CD4-positive, alpha-beta T cell treated with Interferon alpha-2 for 1 hour (primary cell): ENCODE measurements at regions not wholly inside any gene's neighbourhood (a gene's known extent, or its start where the extent isn't known, plus 50 kb on each side); places are given as distances from the start of the nearest gene placed in this dataset.

Experiments
- DNase-seq, 2 donors: peaks; one replicate each; pipeline ENCODE4 v3.0.0-alpha.2; 2020 to 2022

DNA sequence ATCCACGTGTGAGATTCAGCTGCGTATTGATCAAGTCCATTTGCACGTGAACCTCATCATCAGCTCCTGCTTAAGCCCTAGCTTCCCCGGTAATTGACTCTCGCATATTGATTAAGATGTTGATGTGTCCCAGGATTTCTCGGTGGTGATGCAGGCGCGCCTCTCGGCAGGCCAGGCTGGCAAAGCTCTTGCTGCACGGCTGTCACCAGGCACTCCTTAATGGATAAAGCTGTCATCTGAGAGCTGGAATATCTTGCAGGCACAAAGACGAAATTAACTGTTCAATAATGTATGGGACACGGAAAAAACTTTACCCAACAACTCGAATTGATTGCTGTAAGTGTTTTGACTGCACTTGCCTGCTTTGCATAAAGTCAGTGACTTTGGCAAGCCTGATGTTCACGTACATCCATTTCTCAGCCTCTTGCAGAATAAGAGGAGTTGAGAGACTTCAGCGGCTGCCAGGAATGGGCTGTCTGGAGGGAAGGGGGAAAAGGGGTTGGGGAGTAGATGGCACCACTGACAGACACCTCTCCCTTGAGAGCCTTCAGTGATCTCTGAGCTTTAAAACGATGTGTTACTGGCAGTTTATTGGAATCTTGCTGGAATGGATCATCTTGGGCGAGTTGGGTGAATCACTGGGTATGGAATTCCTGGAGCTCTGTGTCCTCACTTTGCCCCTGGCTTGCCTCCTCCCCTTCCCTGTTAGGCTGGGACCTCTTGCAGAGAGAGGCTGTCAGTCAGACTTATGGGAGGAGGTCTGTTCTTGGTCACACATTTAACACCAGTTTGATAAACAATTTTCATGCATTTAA, 650.3 kb downstream of the CCDC171 start:
- DNase-seq: no peak

DNA sequence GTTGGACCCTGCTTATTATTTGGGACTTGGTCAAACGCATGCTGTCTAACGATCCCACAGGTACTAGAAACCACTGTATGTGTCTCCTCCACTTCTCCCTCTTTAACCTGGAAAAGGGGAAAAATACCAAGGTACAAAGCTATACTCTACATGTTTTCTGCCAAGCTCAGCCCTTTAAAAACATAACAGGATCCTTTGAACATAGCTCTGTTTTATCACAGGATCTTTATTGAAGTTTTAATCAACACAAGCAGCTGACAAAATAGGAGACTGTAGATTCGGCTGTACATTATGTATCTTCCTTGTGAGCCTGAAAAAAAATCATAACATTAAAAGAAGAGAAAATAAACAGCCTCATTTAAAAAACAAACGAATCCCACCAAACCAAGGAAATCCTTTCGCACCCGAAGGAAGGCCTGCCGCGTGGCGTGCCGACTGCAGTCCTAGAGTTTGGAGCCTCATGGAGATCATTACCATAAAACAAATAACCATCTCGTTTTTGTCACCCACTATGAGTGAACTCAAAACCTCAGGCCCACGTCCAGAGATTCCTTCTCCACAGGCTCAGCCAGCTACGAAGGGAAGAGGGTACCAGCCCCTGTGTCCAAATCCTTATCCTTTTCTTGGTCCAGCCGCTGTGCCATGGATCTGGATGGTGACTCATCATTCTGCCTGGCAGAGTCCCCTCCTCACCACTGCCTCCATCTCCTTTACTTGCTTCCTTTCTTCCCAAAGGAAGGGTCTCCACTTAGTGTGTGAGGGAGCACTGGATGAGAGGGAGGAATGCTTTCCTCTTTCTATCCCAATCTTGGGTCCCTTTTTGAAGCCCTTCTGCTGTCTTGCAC, 651.1 kb downstream of the CCDC171 start:
- no peak for DNase-seq

DNA sequence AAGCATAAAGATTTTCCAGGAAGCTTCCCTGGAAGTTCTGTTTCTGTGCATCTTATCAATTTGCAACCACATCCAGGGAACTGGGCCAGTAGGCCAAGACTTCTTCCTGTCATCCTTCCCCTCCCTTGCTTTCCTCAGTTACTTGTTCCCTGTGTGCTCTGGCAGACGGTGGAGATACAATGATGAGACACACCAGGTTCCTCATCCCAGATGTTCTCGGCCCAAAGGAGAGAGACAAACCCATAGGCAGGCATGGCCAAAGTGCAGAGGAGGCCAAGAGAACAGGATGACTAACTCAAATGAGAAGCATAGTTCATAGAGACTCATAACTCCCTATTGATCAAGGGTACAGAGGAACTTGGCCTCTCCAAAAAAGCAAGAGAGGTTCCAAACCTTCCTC, 652.6 kb downstream of the CCDC171 start:
- no peak for DNase-seq

DNA sequence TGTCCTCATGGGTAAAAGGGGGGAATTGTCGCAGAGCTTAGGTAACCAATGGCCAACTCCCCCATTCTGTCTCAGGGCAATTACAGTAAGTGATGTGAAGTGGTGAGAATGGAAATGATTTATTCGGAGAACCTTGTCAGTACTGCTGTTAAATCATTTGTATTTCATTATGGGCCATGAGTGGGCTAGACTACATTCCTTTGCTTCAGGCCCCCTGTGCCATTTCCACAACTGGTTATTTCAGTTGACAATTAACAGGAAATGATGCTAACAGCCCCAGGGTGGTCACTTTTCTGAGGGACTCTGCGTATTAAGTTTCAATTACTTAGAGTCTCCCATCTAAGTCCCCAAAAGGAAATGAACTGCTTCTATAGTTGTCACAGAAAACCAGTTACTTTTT, 653.7 kb downstream of the CCDC171 start:
- DNase-seq: no peak

DNA sequence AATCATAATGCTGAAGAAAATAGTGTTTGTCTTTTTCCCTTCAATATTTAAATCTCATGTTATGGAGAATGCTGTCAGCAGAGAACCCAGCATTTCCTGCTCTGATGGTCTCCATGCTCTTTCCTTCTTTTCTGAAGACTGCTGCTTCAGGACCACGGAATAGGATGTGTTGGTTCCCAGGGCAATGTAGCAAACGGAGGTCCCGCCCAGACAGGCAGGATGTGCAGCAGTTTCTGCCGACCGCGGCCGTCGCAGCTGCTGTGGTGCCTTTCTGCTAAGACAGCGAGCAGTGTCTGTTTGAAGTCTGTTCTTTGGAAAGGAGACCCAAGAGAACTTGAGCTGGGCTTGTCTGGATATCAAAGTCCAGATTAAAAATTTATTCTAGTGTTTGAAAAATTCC, 654.3 kb downstream of the CCDC171 start:
- no peak for DNase-seq

DNA sequence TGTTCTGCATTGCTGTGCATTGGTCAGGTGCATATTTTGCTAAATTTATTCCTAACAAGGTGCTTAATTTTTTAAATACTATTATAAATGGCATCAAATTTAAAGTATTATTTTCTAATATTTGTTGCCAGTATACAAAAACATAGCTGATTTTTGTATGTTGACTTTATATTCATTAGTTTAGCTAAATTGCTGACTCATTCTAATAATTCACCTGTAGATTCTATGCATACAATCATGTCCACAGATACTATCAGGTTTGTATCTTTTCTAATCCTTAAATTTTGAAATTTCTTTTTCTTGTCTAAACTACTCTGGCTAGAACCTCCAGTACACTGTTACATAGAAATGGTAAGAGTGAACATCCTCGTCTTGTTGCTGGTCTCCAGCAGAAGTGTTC, 657.6 kb downstream of the CCDC171 start:
- no peak for DNase-seq

DNA sequence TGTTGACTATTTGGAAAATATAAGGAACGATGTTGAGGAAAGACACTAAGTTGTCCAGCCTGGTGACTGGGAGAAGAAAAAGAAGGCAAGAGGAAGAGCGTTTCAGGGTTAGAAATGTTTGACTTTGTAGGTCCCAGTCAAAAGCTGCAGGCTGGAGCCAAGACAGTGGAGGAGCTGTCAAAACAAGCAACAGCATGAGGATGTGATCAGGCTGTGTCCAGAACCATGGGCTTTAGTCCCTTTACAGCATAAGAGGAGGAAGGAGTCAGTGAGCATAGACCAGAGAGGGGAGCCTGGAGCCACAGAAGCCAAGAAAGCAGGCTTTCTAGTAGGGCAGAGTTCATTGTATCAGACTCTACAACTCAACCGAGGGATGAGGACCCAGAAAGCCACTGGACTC, 658.5 kb downstream of the BNC2 start:
- DNase-seq: no peak

DNA sequence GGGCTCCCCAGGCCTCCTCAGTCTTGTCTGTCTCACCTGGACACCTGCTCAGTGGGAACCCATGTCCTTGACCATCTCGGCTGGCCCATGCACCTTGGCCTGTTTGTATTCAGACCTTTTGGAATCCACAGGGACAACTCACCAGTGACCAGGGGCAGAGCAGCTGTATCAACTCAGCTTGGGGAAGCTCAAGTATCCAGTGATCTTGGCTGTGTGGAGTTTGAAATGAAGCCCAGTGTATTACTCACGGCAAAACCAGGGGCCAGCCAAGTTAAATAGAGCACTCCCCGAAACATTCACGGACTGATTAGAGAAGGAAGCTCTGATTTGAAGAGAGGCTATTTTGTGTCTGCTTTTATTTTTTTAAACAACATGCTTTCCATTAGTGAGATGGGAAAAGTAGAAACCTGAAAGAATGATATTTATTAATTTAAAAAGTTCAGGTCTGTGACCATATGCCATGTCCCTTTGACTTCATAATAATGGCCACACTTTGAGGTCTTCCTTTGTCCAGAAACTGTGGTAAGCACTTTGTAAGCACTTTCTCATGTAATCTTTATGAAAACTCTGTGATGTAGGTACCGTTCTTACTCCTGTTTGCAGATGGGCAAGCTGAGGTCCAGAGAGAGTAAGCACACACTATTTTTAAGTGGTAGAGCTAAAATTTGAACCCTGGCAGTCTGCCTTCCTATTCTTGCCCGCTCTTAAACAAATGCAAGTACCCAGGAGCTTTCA, 656.5 kb downstream of the BNC2 start:
- DNase-seq: no peak

DNA sequence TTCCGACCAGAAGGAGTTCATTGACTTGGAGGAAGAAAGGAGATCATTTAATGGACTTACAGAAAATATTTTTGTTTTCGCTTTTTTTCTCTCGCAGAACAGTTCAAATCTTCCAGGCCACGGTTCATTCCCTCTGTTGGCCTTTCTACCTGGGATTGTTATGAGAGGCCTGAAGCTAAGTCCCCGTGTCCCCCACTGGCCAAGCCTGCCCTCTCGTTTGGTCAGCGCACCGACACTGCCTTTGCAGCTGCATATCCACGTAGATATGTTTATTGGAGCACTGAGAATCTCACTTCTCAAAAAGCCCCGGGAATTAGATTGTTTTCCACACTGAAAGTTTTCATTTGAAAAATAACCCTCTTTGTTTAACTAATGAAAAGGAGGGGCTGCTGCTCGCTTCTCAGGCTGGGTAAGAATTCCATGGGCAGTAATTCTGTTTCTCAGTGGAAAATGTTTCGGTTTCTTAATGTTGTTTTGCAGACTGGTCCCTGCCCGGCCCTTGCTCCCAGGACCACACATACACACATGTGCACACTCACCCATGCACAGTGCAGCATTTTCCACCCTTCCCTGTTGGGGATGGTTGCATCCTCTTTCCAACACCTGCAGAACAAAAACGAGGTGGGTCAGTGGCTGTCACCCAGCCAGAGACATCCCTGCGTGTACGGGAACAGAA, 655.7 kb downstream of the BNC2 start:
- DNase-seq: no peak

DNA sequence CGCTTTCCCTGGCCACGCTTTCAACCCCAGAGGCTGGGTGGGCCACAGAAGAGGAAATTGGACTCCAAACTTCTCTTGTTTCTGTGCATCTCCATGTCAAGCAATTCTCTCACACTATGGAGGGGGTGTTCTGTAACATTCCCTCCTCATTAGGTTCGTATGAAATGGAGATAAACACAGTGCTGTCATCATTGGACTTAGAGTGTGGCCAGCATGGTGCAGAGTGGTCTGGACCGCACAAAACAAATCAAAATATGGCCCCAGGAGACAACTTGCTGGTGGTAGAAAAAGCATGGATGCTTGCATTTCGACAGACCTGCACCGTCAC, 655.2 kb downstream of the BNC2 start:
- DNase-seq: no peak

DNA sequence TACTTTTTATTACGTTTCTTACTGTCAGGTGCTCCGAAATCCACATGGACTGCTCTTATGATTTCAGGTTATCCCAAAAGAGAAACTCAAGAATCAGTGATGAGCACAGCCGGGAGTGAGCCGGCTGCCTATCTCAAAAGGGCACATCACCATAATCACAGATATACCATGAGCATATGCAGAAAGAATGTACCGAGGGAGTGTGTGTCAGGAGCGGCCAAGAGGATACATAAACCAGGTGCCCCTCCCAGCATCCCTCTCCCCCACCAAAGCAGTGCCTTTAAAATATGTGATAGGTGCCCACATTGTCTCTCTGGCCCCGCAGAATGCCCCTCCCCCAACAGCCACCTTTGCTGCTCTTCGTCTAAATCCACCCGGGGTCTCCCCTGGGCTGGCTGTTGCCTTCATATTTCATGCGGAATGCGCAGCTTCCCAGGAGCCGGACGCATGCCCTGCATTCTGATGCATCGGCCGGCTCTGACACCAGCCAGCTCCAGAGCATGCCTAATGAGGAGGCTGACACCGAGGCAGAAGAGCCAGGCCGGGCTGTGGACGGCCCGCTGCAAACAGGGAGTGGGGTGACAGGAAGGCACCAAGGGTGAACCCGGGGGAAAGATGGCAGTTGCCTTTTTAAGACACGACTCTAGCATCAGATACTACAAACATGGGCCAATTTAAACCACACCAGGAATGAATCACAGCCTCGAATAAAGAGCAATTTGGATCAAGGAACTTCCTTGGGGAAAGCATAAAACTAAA, 652.3 kb downstream of the BNC2 start:
- no peak for DNase-seq

DNA sequence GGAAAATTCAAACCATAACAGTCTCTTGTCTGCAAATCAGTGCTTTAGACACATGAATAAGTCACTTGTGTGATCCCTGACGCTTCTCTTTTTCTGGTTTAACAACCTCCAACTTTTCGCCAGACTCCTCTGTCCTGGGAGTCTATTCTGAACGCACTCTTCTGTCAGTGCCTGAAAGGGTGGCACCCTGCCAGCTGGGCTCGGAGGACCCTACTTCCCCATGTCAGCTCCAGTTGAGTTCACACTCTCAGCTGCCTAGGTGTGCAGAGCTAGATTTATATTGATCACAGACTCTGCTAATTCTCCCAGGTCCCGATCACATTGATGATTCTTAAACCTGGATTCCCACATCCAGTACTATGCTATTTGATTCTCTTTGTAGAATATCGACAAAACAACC, 649.1 kb downstream of the BNC2 start:
- DNase-seq: no peak

DNA sequence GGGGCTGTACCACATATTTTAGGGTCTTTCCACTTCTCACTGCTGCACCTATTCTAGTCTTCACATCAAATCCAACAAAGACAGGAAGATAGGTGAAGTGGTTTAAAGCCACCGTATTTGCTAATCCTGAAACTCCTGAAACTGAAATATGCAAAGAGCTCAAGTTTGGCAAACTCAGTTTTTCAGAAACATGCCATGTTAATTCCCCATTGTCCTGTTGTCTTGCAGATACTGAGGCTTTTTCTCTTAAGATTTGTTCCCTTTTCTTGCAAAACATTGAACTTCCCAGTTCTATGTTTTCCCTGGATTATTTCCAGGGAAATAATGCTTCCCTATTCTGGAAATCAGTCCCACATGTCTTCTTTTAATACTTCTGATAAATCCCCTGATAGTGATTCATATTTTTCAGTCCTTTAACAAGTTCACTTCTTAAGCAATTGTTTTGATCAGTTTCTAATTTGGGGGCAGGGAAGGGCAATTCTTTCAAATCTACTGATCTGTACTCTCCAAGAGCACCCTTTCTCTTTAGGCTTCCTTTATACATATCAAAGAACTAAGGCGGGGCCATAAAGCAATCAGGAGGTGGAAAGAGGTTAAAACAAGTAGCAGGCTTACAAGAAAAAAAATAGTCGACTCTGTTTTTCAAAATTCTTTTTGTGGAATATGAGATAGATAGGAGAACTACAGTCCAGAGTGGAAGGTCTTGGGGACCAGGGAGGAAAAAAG, 648.5 kb downstream of the BNC2 start:
- DNase-seq: no peak

DNA sequence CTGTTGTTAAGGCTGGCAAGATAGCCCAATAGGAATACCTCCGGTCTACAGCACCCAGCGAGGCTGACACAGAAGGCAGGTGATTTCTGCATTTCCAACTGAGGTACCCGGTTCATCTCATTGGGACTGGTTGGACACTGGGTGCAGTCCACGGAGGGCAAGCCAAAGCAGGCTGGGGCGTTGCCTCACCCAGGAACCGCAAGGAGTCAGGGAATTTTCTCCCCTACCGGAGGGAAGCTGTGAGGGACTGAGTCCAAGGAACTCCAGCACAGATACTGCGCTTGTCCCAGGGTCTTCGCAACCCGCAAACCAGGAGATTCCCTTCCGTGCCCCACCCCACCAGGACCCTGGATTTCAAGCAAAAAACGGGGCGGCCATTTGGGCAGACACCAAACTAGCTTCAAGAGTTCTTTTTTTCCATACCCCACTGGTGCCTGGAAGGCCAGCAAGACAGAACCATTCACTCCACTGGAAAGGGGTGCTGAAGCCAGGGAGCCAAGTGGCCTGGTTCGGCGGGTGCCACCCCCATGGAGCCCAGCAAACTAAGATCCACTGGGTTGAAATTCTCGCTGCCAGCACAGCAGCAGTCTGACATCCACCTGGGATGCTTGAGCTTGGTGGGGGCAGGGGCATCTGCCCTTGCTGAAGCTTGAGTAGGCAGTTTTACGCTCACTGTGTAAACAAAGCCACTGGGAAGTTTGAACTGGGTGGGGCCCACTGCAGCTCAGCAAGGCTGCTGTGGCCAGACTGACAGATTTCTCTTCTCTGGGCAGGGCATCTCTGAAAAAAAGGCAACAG, 647.2 kb downstream of the BNC2 start:
- no peak for DNase-seq

DNA sequence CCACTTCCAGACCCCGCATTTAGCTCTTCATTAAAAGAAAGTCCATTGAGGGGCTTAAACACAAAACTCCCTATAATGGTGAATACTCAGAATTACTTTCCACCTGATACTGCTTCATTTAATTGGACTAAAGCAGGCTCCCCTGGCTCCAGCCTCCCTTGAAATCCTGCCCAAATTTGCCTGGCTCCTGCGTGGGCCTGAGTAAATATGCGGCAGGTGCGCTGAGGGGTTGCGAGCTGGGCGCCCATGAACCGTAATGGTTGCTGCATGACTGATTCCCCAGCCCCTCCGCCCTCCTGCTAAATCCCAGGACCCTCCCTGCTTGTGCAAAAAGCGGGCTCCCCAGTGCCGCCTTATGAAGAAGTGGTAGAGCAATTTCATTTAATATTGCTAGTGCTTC, 639.7 kb downstream of the BNC2 start:
- no peak for DNase-seq

DNA sequence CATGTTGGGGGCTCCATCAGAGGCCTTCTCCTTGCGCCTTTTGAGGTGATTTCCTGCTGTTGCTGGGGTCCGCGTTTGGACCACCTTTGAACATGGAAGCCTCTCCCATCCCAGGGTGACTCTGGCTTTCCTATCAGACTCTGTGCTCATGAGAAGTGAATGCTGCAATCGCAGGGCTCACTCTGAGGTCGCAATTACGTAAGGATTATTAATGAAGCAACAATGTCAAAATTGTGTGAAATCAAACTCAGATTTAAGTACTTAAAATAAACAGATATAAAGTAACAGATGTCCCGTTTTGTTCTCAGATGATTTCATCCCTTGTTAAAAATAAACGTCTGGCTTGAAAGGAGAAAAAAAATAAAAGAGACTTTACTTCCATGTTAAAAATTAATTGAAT, 634.2 kb downstream of the BNC2 start:
- no peak for DNase-seq

DNA sequence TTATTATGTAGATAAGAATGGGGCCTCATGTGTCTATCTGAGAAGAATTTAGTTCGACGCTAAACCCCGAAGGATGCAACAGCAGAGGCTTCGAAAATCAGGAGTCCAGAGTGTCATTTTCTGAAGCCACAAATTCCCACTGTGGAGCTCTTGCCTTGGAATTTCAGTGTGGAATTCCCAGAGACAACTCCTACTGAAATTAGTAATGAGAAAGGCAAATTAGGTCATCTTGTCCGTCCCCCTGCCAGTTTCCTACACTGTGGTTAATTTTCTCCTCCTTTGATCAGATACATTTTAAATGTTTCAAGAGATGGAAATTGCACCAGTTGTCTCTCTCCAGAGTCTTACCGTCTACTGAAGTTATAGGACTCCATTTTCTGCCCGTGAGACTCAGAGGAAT, 633.6 kb downstream of the BNC2 start:
- DNase-seq: no peak

DNA sequence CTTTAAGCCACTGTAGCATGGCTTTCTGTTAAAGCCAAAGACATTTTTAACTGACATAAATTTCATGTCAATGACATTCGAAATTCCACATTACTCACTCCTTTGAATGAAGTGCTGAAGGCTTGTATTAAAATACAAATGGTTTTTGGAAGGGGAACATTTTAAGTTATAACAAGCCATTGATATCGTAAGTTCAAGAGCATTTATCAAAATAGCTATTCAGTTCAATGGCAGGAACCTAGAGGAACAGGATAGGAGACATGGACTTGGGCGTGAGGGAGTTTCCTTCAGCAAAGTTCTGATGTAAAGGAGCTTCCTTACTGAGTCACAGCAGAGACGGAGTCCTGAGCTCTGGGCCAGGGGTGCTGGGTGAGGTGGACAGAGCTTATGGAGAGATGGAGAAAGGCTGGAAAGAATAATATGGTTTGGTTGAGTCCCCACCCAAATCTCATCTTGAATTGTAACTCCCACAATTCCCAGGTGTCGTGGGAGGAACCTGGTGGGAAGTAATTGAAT, 631.8 kb downstream of the BNC2 start:
- DNase-seq: no peak

DNA sequence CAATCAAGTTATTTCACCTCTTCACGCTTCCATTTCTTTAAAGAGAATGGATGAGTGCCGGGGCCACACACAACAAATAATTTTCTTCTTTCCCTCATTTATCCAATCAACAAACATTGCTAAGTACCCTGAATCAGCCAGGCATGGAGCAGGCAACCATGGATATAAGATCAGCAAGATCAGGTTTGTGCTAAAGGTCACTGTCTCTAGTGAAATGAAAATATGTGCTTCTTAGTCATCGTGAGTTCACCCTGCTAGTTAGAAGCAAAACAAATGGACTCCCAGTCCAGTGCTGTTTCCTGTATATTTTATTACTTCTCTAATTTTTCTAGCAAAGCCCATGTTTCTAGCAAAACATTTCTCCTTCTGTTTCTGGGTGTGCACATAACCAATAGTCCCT, 629.2 kb downstream of the BNC2 start:
- no peak for DNase-seq

DNA sequence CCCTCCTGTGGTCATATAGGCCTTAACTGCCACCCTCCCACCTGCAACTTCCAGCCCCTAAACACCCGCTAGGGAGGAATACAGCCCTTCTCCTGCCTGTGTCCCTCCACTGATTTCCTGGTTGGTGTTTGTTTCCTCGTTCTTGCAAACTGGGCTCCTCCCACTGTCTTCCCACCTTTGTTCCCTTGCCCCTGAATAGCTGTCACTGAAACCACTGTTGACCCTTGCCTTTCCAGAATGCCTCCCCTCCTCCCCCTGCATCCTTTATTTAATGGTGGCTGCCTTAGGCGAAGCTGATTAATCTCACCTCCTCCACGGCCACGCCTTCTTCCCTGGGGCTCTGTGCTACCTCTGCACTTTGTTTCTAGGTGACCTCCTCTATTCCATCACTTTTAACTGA, 626.7 kb downstream of the BNC2 start:
- no peak for DNase-seq
